ENCODE measurements at regions not wholly inside any gene's neighbourhood (a gene's known extent, or its start where the extent isn't known, plus 50 kb on each side); places are given as distances from the start of the nearest gene placed in this dataset.
"Not testable (repeated sequence)": the region's sequence is repeated elsewhere in the genome, so short reads cannot be mapped to it uniquely, and the experiment has no call there.

GRCh38 chr10:4224178-4224577 lies 439.2 kb upstream of the KLF6 start:
- H3K4me3 Mint-ChIP-seq, result no peak overlapping the region
- H3K27ac Mint-ChIP-seq, result no peak overlapping the region
- intact Hi-C loops (cut with micrococcal nuclease), result no loop called here

GRCh38 chr10:4221310-4221709 lies 436.3 kb upstream of the KLF6 start:
- no CpG with 5 or more reads among the region's 2 CpGs for WGBS (ENCODE audit: insufficient coverage)
- H3K9ac ChIP-seq (ENCODE audit: low read length); H3K27ac ChIP-seq (ENCODE audit: low read length in 2 of 2); H3K4me3 Mint-ChIP-seq; H3K79me2 ChIP-seq (ENCODE audit: control insufficient read depth, insufficient read depth, low read length); H3K9me3 ChIP-seq (ENCODE audit: control extremely low read depth in 1 of 3, control insufficient read depth in 2 of 3, insufficient read depth in 1 of 3, low read length in 2 of 3); H2AFZ ChIP-seq (ENCODE audit: insufficient read depth, low read depth, low read length, poor library complexity, severe bottlenecking); H3K4me3 ChIP-seq (ENCODE audit: control extremely low read depth in 1 of 5, extremely low read depth in 1 of 5, insufficient read depth in 1 of 5, low read depth in 2 of 5, low read length in 4 of 5); H3K36me3 ChIP-seq (replicated peaks in 1 of 2; ENCODE audit: control extremely low read depth in 1 of 2, control insufficient read depth in 1 of 2, extremely low read depth in 1 of 2, insufficient read depth in 2 of 2, low read length in 1 of 2); intact Hi-C loops (cut with micrococcal nuclease); POLR2A ChIA-PET; H3K27me3 Mint-ChIP-seq; CTCF ChIA-PET; H4K20me1 ChIP-seq (ENCODE audit: control insufficient read depth, insufficient read depth, low read length, poor library complexity, severe bottlenecking); H3K27me3 ChIP-seq (replicated peaks in 1 of 4; ENCODE audit: control extremely low read depth in 1 of 4, control insufficient read depth in 3 of 4, insufficient read depth in 4 of 4, low read length in 3 of 4); H3K27ac Mint-ChIP-seq; H3K4me1 ChIP-seq (ENCODE audit: control insufficient read depth in 2 of 2, insufficient read depth in 2 of 2, low read length in 2 of 2); H3K9me3 Mint-ChIP-seq (ENCODE audit: insufficient read depth); H3K4me2 ChIP-seq (replicated peaks; ENCODE audit: low read depth, low read length, poor library complexity, severe bottlenecking): not testable (repeated sequence)
- DNase-seq (peak; percentile 53), ATAC-seq (ENCODE audit: low read depth) (peak; percentile 49)
- H3K4me1 Mint-ChIP-seq, result peaks cover 11% of the 10 kb centered on the region

More at GRCh38 chr10:4224178-4224577, 439.2 kb upstream of the KLF6 start:
- H2AFZ ChIP-seq (ENCODE audit: insufficient read depth, low read depth, low read length, poor library complexity, severe bottlenecking), result no peak overlapping the region
- H3K4me1 ChIP-seq (ENCODE audit: control insufficient read depth in 2 of 2, insufficient read depth in 2 of 2, low read length in 2 of 2), result no peaks in the 10 kb centered on the region
- H3K4me3 ChIP-seq (ENCODE audit: control extremely low read depth in 1 of 5, extremely low read depth in 1 of 5, insufficient read depth in 1 of 5, low read depth in 2 of 5, low read length in 4 of 5), result no peak overlapping the region
- ATAC-seq (ENCODE audit: low read depth), result no peak
- no peak for TF ChIP-seq EZH2 (IDR thresholded peaks at IDR 0.05; ENCODE audit: borderline replicate concordance, insufficient read depth, low read depth, low read length, poor library complexity, severe bottlenecking)
- TF ChIP-seq CTCF (IDR thresholded peaks at IDR 0.05), result no peak
- no peaks in the 10 kb centered on the region for H4K20me1 ChIP-seq (ENCODE audit: control insufficient read depth, insufficient read depth, low read length, poor library complexity, severe bottlenecking)
- no peaks in the 10 kb centered on the region for H3K27me3 Mint-ChIP-seq
- no peaks in the 10 kb centered on the region for H3K79me2 ChIP-seq (ENCODE audit: control insufficient read depth, insufficient read depth, low read length)
- H3K36me3 ChIP-seq (replicated peaks in 1 of 2; ENCODE audit: control extremely low read depth in 1 of 2, control insufficient read depth in 1 of 2, extremely low read depth in 1 of 2, insufficient read depth in 2 of 2, low read length in 1 of 2), result no peaks in the 10 kb centered on the region
- H3K4me1 Mint-ChIP-seq, result peaks cover 11% of the 10 kb centered on the region
- WGBS (ENCODE audit: insufficient coverage), result 80% methylated on average over 1 of the region's 6 CpGs
- H3K27me3 ChIP-seq (replicated peaks in 1 of 4; ENCODE audit: control extremely low read depth in 1 of 4, control insufficient read depth in 3 of 4, insufficient read depth in 4 of 4, low read length in 3 of 4), result no peaks in the 10 kb centered on the region
- no peak for DNase-seq
- ChIA-PET CTCF (no interaction called here), POLR2A (no interaction called here)
- H3K9me3 ChIP-seq (ENCODE audit: control extremely low read depth in 1 of 3, control insufficient read depth in 2 of 3, insufficient read depth in 1 of 3, low read length in 2 of 3), result peaks cover 0 to 8% (median 3%) of the 10 kb centered on the region in 3 donors
- H3K27ac ChIP-seq (ENCODE audit: low read length in 2 of 2), result no peak overlapping the region
- H3K9ac ChIP-seq (ENCODE audit: low read length), result no peak overlapping the region
- peaks cover 4% of the 10 kb centered on the region for H3K9me3 Mint-ChIP-seq (ENCODE audit: insufficient read depth)
- no peak overlapping the region for H3K4me2 ChIP-seq (replicated peaks; ENCODE audit: low read depth, low read length, poor library complexity, severe bottlenecking)

All from B cell (primary cell).